B cell (primary cell): ENCODE measurements at regions not wholly inside any gene's neighbourhood (a gene's known extent, or its start where the extent isn't known, plus 50 kb on each side); places are given as distances from the start of the nearest gene placed in this dataset.
"Not testable (repeated sequence)": the region's sequence is repeated elsewhere in the genome, so short reads cannot be mapped to it uniquely, and the experiment has no call there.

Experiments
- ATAC-seq: fragments of 200-7000 bp; cut with Tn5 transposase; one replicate; pipeline ENCODE4 v1.10.0; 2021; ENCODE audit warnings: low read depth, mild to moderate bottlenecking, moderate number of reproducible peaks, moderate library complexity
- CTCF ChIA-PET: fragments of 350-600 bp; sonication (Branson Sonifier 250); formaldehyde crosslinking; loops from one replicate; lab custom pipeline; 2021; ENCODE audit warnings: antibody characterized with exemption, inconsistent platforms; lab: Charles Lee
- POLR2A ChIA-PET: fragments of 350-600 bp; sonication (Branson Sonifier 250); formaldehyde crosslinking; loops from one replicate; lab custom pipeline; 2021; ENCODE audit warnings: antibody characterized with exemption; lab: Charles Lee
- DNase-seq: peaks from one replicate; pipeline ENCODE4 v3.0.0; 2013
- H2AFZ ChIP-seq: 2 replicates; pipeline ENCODE4 v1.6.1; 2012; ENCODE audit warnings: mild to moderate bottlenecking, low read depth, low read length; ENCODE audit not compliant: insufficient read depth, poor library complexity, severe bottlenecking
- H3K27ac ChIP-seq, 2 donors: 1 replicate in 1 of 2; 2 replicates in 1 of 2; pipeline ENCODE4 v1.5.1; 2012 to 2013; ENCODE audit warnings: low read length in 2 of 2, mild to moderate bottlenecking in 2 of 2, moderate library complexity in 1 of 2
- H3K27me3 ChIP-seq, 4 experiments: fragments of 200-600 bp in 1 of 4; sonication (generic) in 1 of 4; replicated peaks in 1 of 4; 1 replicate in 2 of 4; 2 replicates in 2 of 4; pipeline versions ENCODE4 v1.6.1 to v1.7.0; 2013 to 2016; ENCODE audit warnings: low read length in 3 of 4, mild to moderate bottlenecking in 2 of 4, mixed read lengths in 1 of 4, moderate library complexity in 1 of 4; ENCODE audit not compliant: insufficient read depth in 4 of 4, control insufficient read depth in 3 of 4; ENCODE audit errors: control extremely low read depth in 1 of 4
- H3K36me3 ChIP-seq, 2 experiments: replicated peaks in 1 of 2; 1 replicate in 1 of 2; 2 replicates in 1 of 2; pipeline versions ENCODE4 v1.6.1 to v1.7.1; 2013; ENCODE audit warnings: low read length in 1 of 2; ENCODE audit not compliant: insufficient read depth in 2 of 2, control insufficient read depth in 1 of 2; ENCODE audit errors: control extremely low read depth in 1 of 2, extremely low read depth in 1 of 2
- H3K4me1 ChIP-seq, 2 donors: fragments of 200-600 bp in 1 of 2; sonication (generic) in 1 of 2; 1 replicate in 1 of 2; 2 replicates in 1 of 2; pipeline versions ENCODE4 v1.5.1 to v1.6.1; 2013 to 2017; ENCODE audit warnings: low read length in 2 of 2; ENCODE audit not compliant: control insufficient read depth in 2 of 2, insufficient read depth in 2 of 2
- H3K4me2 ChIP-seq: replicated peaks from 2 replicates; pipeline ENCODE3; 2012; ENCODE audit warnings: mild to moderate bottlenecking, low read depth, low read length; ENCODE audit not compliant: poor library complexity, severe bottlenecking
- H3K4me3 ChIP-seq, 5 experiments: fragments of 200-600 bp in 1 of 5; sonication (generic) in 1 of 5; 1 replicate in 3 of 5; 2 replicates in 2 of 5; pipeline versions ENCODE4 v1.5.1 to v1.7.0; 2011 to 2016; ENCODE audit warnings: low read length in 4 of 5, mild to moderate bottlenecking in 4 of 5, low read depth in 2 of 5, control low read depth in 1 of 5, moderate library complexity in 1 of 5; ENCODE audit not compliant: insufficient read depth in 1 of 5; ENCODE audit errors: control extremely low read depth in 1 of 5, extremely low read depth in 1 of 5
- H3K79me2 ChIP-seq: fragments of 200-600 bp; sonication (generic); one replicate; pipeline ENCODE4 v1.6.0; 2016; ENCODE audit warnings: low read length; ENCODE audit not compliant: control insufficient read depth, insufficient read depth
- H3K9ac ChIP-seq: fragments of 200-600 bp; sonication (generic); 2 replicates; pipeline ENCODE4 v1.6.1; 2017; ENCODE audit warnings: mild to moderate bottlenecking, low read length, moderate library complexity
- H3K9me3 ChIP-seq, 3 donors: one replicate each; pipeline versions ENCODE4 v1.6.1 to v1.7.1; 2013; ENCODE audit warnings: low read length in 2 of 3; ENCODE audit not compliant: control insufficient read depth in 2 of 3, insufficient read depth in 1 of 3; ENCODE audit errors: control extremely low read depth in 1 of 3
- H4K20me1 ChIP-seq: 2 replicates; pipeline ENCODE4 v1.6.0; 2012; ENCODE audit warnings: mild to moderate bottlenecking, low read length; ENCODE audit not compliant: insufficient read depth, control insufficient read depth, poor library complexity, severe bottlenecking
- H3K27ac Mint-ChIP-seq: one replicate; pipeline ENCODE4 v1.8.0; 2021; ENCODE audit warnings: mixed read lengths
- H3K27me3 Mint-ChIP-seq: one replicate; pipeline ENCODE4 v1.8.0; 2021; ENCODE audit warnings: mixed read lengths
- H3K4me1 Mint-ChIP-seq: one replicate; pipeline ENCODE4 v1.8.0; 2021; ENCODE audit warnings: mixed read lengths
- H3K4me3 Mint-ChIP-seq: one replicate; pipeline ENCODE4 v1.8.0; 2021; ENCODE audit warnings: mixed read lengths
- H3K9me3 Mint-ChIP-seq: one replicate; pipeline ENCODE4 v1.8.0; 2022; ENCODE audit warnings: mixed read lengths; ENCODE audit not compliant: insufficient read depth
- EZH2 ChIP-seq: IDR thresholded peaks from 2 replicates; pipeline ENCODE4 v1.6.1; 2012; ENCODE audit warnings: borderline replicate concordance, low read depth, mild to moderate bottlenecking, moderate library complexity, low read length; ENCODE audit not compliant: insufficient read depth, poor library complexity, severe bottlenecking
- WGBS: methylation state at CpG from one replicate; pipeline ENCODE4 v1.1.5; 2013; ENCODE audit warnings: missing lambda C conversion rate; ENCODE audit not compliant: insufficient coverage; 5-methylcytosine and 5-hydroxymethylcytosine counted together
- intact Hi-C: fragments of 100-400 bp; cut with micrococcal nuclease; formaldehyde crosslinking; loops from one replicate; pipeline ENCODE4 v1.10.0; 2022
- TF ChIP-seq, protein P1 (sequence below): fragments of 200-600 bp; IDR thresholded peaks from one replicate; pipeline ENCODE4 v1.8.0; 2022; ENCODE audit warnings: antibody characterized with exemption, mild to moderate bottlenecking

DNA sequence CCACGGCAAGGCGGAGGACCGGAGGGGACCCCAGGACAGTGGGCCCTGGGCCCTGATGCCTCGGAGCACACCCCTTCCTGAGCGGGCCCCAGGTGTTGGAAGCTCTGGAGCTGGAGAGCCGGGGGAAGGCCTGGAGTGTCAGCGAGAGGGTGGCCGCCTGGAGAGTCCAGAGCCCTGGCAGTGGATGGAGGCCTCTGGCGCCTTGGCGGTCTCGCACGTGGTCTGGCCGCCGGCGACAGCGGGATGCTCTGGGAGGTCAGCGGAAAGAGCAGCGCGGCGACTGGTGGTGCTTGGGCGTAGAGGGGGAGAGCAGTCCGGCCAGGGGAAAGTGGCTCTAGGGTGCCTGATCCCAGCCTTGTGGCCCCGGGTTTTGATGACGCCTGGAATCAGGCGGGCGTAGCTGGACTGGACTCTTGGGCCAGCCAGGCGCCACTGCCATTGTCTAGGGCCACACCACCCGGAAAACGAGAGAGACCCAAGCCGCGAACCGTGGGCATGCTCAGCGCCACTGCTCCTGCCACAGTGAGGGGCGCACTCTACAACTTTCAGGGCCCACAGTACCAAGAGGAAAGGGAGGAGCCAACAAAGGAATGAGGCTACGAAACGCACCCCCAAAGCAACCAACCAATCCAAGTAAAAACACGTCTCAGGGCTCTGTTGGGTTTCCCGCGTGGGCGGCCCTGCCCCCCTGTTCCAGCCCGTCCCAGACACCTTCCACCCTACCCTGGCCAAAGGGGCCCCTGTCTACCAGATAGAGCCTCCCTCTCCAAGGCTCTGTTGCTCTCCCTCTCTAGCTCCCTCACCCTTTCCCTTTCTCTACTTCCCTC, 1381.2 kb upstream of the DEFB115 start:
- H3K36me3 ChIP-seq, CTCF ChIA-PET, H3K79me2 ChIP-seq, ATAC-seq, H3K27me3 Mint-ChIP-seq, H3K27ac Mint-ChIP-seq, DNase-seq, H2AFZ ChIP-seq, H3K4me1 ChIP-seq, H3K4me1 Mint-ChIP-seq, H3K4me2 ChIP-seq, POLR2A ChIA-PET, H3K27ac ChIP-seq, H3K9ac ChIP-seq, H3K4me3 ChIP-seq, intact Hi-C loops, H3K27me3 ChIP-seq, H4K20me1 ChIP-seq, H3K4me3 Mint-ChIP-seq: not testable (repeated sequence)
- 91% methylated on average over 40 of the region's 41 CpGs for WGBS
- H3K9me3 ChIP-seq: peaks cover 0 to 55% (median 3%) of the 10 kb centered on the region in 3 donors
- H3K9me3 Mint-ChIP-seq: peaks cover 14% of the 10 kb centered on the region

GRCh38 chr20:29876911-29877285, 1380.6 kb upstream of the DEFB115 start:
- 93% methylated on average over 9 of the region's 10 CpGs for WGBS
- peaks cover 14% of the 10 kb centered on the region for H3K9me3 Mint-ChIP-seq
- TF ChIP-seq, protein P1, sequence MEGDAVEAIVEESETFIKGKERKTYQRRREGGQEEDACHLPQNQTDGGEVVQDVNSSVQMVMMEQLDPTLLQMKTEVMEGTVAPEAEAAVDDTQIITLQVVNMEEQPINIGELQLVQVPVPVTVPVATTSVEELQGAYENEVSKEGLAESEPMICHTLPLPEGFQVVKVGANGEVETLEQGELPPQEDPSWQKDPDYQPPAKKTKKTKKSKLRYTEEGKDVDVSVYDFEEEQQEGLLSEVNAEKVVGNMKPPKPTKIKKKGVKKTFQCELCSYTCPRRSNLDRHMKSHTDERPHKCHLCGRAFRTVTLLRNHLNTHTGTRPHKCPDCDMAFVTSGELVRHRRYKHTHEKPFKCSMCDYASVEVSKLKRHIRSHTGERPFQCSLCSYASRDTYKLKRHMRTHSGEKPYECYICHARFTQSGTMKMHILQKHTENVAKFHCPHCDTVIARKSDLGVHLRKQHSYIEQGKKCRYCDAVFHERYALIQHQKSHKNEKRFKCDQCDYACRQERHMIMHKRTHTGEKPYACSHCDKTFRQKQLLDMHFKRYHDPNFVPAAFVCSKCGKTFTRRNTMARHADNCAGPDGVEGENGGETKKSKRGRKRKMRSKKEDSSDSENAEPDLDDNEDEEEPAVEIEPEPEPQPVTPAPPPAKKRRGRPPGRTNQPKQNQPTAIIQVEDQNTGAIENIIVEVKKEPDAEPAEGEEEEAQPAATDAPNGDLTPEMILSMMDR: no peak
- TF ChIP-seq EZH2: no peak
- ATAC-seq (no peak), DNase-seq (no peak)
- H4K20me1 ChIP-seq: no peaks in the 10 kb centered on the region
- H3K4me1 ChIP-seq: no peaks in the 10 kb centered on the region
- no peaks in the 10 kb centered on the region for H3K79me2 ChIP-seq
- intact Hi-C loops: no loop called here
- H3K4me2 ChIP-seq: no peak overlapping the region
- H2AFZ ChIP-seq: no peak overlapping the region
- no peak overlapping the region for H3K4me3 Mint-ChIP-seq
- POLR2A ChIA-PET: no interaction called here
- H3K27me3 ChIP-seq: no peaks in the 10 kb centered on the region
- H3K36me3 ChIP-seq: no peaks in the 10 kb centered on the region
- peaks cover 0 to 55% (median 3%) of the 10 kb centered on the region in 3 donors for H3K9me3 ChIP-seq
- no peak overlapping the region for H3K27ac ChIP-seq
- H3K27me3 Mint-ChIP-seq: no peaks in the 10 kb centered on the region
- no peak overlapping the region for H3K4me3 ChIP-seq
- H3K4me1 Mint-ChIP-seq: no peaks in the 10 kb centered on the region
- no peak overlapping the region for H3K9ac ChIP-seq
- CTCF ChIA-PET: no interaction called here
- no peak overlapping the region for H3K27ac Mint-ChIP-seq

DNA sequence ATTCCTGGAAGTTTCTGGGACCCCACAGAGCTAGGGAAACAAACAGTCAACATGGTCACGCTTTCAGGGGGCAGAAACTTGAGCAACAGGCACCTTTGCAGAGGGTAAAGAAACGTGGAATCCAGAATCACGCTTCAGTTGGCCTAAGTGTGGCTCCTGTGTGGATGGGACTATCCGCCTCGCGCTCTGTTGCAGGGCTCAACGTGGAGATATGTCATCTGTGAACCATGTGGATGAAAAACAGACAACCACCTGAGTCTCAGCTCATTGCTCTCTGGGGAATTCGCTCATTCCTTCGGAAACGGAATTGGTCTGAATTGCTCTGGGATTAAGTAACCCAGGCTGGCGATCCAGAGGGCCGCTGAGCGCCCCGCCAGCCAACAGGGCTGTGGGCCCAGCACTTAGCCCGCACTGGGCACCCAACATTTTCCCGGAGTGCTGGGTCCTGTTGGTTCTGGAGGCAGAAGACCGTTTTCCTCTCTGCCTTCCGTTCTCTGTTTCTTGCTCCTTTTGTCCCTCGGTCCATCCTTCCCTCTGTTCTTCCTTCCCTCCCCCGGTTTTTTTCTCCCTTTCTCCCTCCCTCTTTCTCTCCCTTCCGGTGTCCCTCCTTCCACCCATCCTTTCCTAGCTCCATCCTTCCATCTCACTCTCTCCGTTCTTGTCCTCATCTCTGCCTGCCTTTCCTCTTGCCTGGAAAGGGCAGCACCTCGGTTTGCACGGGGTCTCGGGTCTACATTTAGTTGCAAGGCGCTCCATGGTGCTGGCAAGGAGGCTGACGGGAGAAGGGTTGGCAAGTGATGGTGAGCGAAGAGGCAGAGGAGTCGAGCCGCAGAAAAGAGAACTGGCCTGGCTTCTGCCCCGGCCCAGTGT, 1379.8 kb upstream of the DEFB115 start:
- H3K27me3 Mint-ChIP-seq: not testable (repeated sequence)
- WGBS: 71% methylated on average over 28 of the region's 31 CpGs
- H3K9me3 Mint-ChIP-seq: peaks cover 16% of the 10 kb centered on the region

More for the DNA sequence above, 1379.8 kb upstream of the DEFB115 start:
- H3K4me1 ChIP-seq, CTCF ChIA-PET, POLR2A ChIA-PET, H3K27ac Mint-ChIP-seq, DNase-seq, H3K4me3 ChIP-seq, H3K27me3 ChIP-seq, H3K79me2 ChIP-seq, H3K4me2 ChIP-seq, H3K9ac ChIP-seq, H4K20me1 ChIP-seq, ATAC-seq, H2AFZ ChIP-seq, H3K36me3 ChIP-seq, H3K4me1 Mint-ChIP-seq, intact Hi-C loops, H3K27ac ChIP-seq: not testable (repeated sequence)
- H3K4me3 Mint-ChIP-seq: peak overlapping the region; percentile 57
- H3K9me3 ChIP-seq: peaks cover 0 to 55% (median 3%) of the 10 kb centered on the region in 3 donors
